ENCODE measurements at regions not wholly inside any gene's neighbourhood (a gene's known extent, or its start where the extent isn't known, plus 50 kb on each side); places are given as distances from the start of the nearest gene placed in this dataset.

- POLR2A ChIA-PET, result interaction anchor here (0.6 to 1.5 kb wide), 2 partner anchors 9 to 26 kb away, joined by 3 to 5 read pairs; no protein-coding TSS in a partner anchor
- Histone ChIP-seq H3K9me3 (ENCODE audit: low read length) (no peaks in the 10 kb centered on the region), H3K36me3 (replicated peaks in 1 of 2; ENCODE audit: control insufficient read depth in 1 of 2, insufficient read depth in 2 of 2, low read length in 2 of 2) (no peaks in the 10 kb centered on the region), H3K4me1 (ENCODE audit: insufficient read depth, low read length) (peaks cover 6% of the 10 kb centered on the region; the same call in 1 of the 2 replicates), H3K27me3 (ENCODE audit: control insufficient read depth in 1 of 2, insufficient read depth in 2 of 2, low read length in 2 of 2) (no peaks in the 10 kb centered on the region; a peak in 1 of 5 replicates), H3K79me2 (ENCODE audit: insufficient read depth, low read length) (no peaks in the 10 kb centered on the region), H3K4me3 (replicated peaks in 1 of 3; ENCODE audit: insufficient read depth in 1 of 3, low read depth in 2 of 3, low read length in 3 of 3) (no peak overlapping the region), H3K4me2 (ENCODE audit: low read depth, low read length) (no peak overlapping the region), H3K9ac (ENCODE audit: insufficient read depth, low read depth, low read length) (no peak overlapping the region), H3K27ac (ENCODE audit: extremely low read length, insufficient read depth, low read length) (no peak overlapping the region), H4K20me1 (ENCODE audit: insufficient read depth, low read length) (peaks cover 6% of the 10 kb centered on the region; the same call in 1 of the 2 replicates), H2AFZ (ENCODE audit: low read length) (no peak overlapping the region)
- ATAC-seq (no peak), DNase-seq (ENCODE audit: low spot score) (no peak), FAIRE-seq (no peak)
- intact Hi-C loops (cut with micrococcal nuclease; ENCODE audit: unreplicated experiment) (no loop called here), in situ Hi-C loops (cut with HindIII; ENCODE audit: extremely low pct_ligation_motif_present, low pct_unique_long_range_greater_than_20kb) (no loop called here)
- no TSS peak for BruUV-seq (replicated peaks)
- TF ChIP-seq ETV5 (CRISPR knock-in tag; IDR thresholded peaks at IDR 0.05; ENCODE audit: borderline replicate concordance) (no peak), ZNF256 (CRISPR knock-in tag; conservative IDR thresholded peaks at IDR 0.05) (no peak), NFKB2 (CRISPR knock-in tag; IDR thresholded peaks at IDR 0.05; ENCODE audit: borderline replicate concordance) (no peak), AGO2 (optimal IDR thresholded peaks at IDR 0.05; ENCODE audit: low read depth, low read length) (no peak), ONECUT2 (CRISPR knock-in tag; IDR thresholded peaks at IDR 0.05) (no peak), ZNF7 (CRISPR knock-in tag; IDR thresholded peaks at IDR 0.05) (no peak), ZMYM3 (CRISPR knock-in tag; IDR thresholded peaks at IDR 0.05) (no peak), HOXA3 (CRISPR knock-in tag; IDR thresholded peaks at IDR 0.05) (no peak), TCF7 (IDR thresholded peaks at IDR 0.05; ENCODE audit: low read depth) (no peak)
- TF ChIP-seq, protein P1, sequence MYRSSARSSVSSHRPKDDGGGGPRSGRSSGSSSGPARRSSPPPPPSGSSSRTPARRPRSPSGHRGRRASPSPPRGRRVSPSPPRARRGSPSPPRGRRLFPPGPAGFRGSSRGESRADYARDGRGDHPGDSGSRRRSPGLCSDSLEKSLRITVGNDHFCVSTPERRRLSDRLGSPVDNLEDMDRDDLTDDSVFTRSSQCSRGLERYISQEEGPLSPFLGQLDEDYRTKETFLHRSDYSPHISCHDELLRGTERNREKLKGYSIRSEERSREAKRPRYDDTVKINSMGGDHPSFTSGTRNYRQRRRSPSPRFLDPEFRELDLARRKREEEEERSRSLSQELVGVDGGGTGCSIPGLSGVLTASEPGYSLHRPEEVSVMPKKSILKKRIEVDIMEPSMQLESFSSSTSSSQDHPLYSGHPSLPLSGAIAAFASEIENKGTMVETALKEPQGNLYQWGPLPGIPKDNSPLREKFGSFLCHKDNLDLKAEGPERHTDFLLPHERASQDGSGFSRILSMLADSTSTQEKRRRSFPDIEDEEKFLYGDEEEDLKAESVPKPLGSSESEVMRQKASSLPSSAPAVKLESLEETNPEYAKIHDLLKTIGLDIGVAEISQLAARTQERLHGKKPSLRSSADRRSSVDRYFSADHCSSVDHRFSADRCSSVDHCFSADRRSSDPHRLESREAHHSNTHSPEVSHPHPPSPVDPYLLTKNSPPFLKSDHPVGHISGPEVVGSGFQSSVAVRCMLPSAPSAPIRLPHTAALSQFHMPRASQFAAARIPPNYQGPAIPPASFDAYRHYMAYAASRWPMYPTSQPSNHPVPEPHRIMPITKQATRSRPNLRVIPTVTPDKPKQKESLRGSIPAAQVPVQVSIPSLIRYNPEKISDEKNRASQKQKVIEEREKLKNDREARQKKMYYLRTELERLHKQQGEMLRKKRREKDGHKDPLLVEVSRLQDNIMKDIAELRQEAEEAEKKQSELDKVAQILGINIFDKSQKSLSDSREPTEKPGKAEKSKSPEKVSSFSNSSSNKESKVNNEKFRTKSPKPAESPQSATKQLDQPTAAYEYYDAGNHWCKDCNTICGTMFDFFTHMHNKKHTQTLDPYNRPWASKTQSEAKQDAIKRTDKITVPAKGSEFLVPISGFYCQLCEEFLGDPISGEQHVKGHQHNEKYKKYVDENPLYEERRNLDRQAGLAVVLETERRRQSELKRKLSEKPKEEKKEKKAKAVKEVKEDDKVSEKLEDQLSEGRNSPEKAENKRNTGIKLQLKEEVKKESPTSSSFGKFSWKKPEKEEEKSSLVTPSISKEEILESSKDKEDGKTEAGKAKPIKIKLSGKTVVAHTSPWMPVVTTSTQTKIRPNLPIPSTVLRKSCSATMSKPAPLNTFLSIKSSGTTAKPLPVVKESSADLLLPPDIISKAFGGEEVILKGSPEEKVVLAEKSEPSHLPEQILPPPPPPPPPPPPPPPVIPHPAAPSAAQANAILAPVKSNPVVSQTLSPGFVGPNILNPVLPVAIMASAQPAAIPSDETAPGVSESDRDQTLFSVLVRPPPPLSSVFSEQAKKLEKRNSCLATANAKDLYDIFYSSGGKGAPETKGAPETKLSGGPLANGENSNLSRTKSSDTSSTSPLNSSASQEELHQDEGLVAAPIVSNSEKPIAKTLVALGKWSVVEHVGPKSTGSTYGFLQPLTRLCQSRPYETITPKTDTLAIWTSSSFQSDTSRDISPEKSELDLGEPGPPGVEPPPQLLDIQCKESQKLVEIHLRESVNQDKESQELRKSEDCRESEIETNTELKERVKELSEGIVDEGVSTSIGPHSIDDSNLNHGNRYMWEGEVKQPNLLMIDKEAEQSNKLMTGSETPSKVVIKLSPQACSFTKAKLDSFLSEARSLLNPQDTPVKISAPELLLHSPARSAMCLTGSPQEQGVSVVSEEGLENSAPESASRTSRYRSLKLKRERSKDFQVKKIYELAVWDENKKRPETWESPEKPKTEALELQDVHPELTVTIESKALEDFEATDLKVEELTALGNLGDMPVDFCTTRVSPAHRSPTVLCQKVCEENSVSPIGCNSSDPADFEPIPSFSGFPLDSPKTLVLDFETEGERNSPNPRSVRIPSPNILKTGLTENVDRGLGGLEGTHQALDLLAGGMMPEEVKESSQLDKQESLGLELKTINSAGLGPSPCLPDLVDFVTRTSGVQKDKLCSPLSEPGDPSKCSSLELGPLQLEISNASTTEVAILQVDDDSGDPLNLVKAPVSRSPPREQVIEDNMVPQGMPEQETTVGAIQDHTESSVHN (CRISPR knock-in tag; IDR thresholded peaks at IDR 0.05), result no peak
- TF ChIP-seq, protein P2, sequence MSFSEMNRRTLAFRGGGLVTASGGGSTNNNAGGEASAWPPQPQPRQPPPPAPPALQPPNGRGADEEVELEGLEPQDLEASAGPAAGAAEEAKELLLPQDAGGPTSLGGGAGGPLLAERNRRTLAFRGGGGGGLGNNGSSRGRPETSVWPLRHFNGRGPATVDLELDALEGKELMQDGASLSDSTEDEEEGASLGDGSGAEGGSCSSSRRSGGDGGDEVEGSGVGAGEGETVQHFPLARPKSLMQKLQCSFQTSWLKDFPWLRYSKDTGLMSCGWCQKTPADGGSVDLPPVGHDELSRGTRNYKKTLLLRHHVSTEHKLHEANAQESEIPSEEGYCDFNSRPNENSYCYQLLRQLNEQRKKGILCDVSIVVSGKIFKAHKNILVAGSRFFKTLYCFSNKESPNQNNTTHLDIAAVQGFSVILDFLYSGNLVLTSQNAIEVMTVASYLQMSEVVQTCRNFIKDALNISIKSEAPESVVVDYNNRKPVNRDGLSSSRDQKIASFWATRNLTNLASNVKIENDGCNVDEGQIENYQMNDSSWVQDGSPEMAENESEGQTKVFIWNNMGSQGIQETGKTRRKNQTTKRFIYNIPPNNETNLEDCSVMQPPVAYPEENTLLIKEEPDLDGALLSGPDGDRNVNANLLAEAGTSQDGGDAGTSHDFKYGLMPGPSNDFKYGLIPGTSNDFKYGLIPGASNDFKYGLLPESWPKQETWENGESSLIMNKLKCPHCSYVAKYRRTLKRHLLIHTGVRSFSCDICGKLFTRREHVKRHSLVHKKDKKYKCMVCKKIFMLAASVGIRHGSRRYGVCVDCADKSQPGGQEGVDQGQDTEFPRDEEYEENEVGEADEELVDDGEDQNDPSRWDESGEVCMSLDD (CRISPR knock-in tag; IDR thresholded peaks at IDR 0.05; ENCODE audit: borderline replicate concordance), result no peak
- CTCF ChIA-PET (ENCODE audit: low intra/inter-chr PET ratio, low total read pairs), result no interaction called here
- WGBS (ENCODE audit: low lambda C conversion rate), result 92% methylated on average over 21 of the region's 21 CpGs
These were observed 167.7 kb upstream of the CIBAR2 start for GRCh38 chr16:85279825-85280545.
